HG02938 (cell line): ENCODE measurements at regions not wholly inside any gene's neighbourhood (a gene's known extent, or its start where the extent isn't known, plus 50 kb on each side); places are given as distances from the start of the nearest gene placed in this dataset.

Experiments
- ATAC-seq: cut with Tn5 transposase; IDR thresholded peaks from one replicate; pipeline ENCODE4 v1.9.1; 2021; ENCODE audit warnings: mild to moderate bottlenecking, moderate library complexity; ENCODE audit not compliant: unreplicated experiment

- ATAC-seq: no peak
Observed at GRCh38 chr18:54767098-54767497, 61.2 kb upstream of the RAB27B start.

DNA sequence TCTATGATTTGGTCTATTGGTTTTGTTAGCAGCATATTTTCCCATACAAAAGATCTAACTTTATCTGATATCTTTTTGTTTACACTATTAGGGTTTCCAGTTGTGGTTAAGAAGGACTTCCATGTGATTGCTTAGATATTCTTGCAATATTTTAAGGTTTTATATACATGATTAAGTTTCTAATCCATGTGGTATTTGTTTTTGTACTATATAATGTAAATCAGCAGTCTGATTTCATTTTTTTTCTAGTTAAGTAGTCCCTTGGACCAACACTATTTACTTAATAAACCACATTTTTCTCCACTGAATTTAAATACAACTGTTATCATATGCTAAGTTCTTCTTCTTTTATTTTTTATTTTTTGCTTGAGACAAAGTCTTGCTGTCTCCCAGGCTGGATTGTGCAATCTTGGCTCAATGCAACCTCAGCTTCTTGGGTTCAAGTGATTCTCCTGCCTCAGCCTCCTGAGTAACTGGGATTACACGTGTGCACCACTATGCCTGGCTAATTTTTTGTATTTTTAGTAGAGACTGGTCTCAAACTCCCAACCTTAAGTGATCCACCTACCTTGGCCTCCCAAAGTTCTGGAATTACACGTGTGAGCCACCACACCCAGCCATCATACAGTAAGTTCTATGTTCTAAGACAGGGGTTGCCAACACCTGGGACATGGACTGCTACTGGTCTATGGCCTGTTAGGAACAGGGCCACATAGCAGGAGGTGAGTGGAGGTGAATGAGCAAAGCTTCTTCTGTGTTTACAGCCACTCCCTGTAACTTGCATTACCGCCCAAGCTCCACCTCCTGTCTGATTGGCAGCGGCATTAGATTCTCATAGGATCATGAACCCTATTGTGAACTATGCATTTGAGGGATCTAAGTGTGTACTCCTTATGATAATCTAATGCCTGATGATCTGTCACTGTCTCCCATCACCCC lies 58.5 kb upstream of the RAB27B start:
- ATAC-seq: no peak

GRCh38 chr18:54772056-54772455 lies 56.2 kb upstream of the RAB27B start:
- ATAC-seq: no peak

- no peak for ATAC-seq
Observed at GRCh38 chr18:54774423-54774822, 53.9 kb upstream of the RAB27B start.

DNA sequence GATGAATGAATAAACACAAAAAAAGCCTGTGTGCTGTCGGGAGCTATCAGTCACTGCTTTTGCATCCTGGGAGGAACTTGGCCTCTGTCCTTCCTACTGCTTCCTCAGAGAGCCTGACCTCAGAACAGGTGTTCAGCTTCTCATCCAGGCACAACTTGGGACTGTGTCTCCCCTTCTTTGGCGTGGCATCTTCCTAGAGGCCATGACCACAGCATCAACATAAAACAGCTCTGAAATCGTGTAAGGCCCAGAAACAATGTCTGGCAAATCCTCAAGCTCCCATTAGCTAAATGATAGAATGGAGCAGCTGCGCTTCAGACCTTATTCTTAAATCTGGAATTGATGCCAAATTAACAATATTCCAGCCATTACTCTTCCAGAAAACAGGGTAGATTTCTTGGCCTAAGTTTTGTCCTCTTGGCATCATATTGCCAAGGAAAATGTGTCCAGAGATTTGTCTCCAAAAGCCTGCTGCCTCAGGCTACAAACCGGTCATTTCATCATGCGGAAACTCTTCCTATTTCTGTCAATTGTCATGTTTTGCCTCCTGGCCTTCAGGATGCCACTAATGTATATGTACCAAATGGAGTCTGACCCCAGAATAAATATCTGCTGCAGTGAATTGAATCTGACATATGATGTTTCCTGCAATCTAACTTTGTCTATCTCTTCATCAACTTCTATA lies 53.2 kb upstream of the RAB27B start:
- ATAC-seq: no peak

DNA sequence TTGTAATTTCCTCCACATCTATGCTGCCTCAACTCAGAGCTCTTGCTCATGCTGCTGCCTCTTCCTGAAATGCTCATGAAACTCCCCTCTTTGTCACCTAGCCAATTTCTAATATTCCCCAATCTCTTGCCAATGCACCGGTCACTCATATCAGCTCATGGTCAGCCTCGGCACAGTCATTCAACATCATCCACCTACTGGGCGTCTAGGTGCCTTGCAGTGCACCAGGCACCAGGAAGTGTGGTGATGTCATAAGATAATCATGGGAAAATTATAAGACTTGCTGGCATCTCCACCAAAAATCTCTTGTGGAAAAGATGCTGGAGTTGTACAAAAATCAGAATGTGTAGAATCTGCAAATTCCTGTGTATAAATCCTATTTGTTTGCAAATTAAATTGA lies 52.6 kb upstream of the RAB27B start:
- ATAC-seq: no peak

DNA sequence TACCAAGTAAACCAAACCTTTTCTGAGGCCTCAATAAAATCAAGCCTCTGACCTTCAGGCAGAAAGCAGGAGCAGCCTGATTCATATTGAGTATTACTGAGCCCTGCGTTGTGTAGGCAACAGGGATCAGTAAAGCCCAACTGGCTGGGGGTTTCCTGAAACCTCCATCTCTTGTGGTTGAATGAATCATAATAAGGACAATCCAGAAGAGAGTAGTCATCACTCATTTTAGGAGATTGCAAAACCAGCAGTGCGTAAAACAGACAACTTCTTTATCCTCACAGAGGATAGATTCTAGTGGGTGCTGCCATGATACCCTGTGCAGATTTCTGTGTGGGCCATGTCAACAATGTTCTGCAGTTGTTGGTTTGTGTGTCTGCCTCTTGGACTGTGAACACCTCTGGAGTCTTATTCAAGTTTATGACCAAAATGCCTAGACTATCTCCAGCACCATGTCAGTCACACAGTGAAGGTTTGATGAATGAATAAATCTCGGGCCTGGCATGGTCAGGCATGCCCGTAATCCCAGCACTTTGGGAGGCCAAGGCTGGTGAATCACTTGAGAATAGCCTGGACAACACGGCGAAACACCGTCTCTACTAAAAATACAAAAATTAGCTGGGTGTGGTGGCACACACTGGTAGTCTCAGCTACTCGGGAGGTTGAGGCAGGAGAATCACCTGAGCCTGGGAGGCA lies 51.8 kb upstream of the RAB27B start:
- ATAC-seq: peak; percentile 63

DNA sequence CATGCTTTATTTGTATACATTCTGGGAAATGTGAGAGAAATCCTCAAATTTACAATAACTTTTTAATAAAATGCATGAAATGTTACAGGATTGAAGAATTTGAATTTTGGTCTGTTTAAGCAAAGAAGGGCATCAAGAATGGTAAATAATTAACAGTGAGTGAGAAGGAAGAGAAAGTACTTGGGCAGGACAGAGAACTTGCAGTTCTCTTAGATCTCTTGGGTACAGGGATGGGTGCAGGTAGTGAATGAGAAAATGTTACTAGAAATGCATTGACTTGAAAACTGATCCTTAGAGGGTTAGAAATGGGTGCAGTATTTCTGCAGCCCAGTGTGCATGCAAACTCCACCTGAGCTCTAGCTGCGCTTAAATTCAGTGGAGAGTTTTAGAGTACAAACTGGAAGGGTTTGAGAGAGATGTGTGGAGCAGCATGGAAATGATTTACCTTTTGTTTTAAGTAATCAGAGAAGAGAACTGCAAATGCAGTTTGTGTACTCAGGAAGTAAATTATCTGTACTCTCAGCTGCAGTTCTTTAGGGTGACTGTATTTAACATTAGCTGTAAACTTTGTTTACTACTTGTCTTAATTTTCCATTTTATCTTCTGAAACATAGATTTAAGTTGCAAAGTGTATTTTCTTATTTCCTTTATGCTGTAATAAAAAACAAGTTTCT lies 51.0 kb upstream of the RAB27B start:
- ATAC-seq: peak; percentile 43

DNA sequence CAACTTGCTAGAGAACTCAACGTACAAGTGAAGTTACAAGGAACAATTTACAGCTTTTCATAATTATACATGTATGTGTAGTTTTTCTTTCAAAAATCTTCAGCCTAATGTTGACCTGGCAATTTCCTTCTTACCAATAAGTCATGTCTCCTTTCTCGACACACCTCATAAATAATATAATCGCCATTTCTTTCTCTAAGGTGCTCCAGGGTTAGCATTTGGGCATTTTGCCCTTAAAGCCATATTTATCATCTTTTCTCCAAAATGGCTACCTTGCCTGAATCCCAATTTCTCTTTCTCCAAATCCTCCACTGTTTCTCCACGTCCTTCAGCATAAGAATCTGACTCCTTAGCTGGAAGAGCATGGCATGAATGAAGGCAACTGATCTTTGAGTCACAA lies 50.3 kb upstream of the RAB27B start:
- ATAC-seq: no peak
